ENCODE measurements at regions not wholly inside any gene's neighbourhood (a gene's known extent, or its start where the extent isn't known, plus 50 kb on each side); places are given as distances from the start of the nearest gene placed in this dataset.

GRCh38 chr6:159108426-159108985 is 60.7 kb upstream of the FNDC1 start:
- no peak for TF ChIP-seq EZH2 (IDR thresholded peaks at IDR 0.05; ENCODE audit: insufficient read depth, low read length)
- TF ChIP-seq, protein P1, sequence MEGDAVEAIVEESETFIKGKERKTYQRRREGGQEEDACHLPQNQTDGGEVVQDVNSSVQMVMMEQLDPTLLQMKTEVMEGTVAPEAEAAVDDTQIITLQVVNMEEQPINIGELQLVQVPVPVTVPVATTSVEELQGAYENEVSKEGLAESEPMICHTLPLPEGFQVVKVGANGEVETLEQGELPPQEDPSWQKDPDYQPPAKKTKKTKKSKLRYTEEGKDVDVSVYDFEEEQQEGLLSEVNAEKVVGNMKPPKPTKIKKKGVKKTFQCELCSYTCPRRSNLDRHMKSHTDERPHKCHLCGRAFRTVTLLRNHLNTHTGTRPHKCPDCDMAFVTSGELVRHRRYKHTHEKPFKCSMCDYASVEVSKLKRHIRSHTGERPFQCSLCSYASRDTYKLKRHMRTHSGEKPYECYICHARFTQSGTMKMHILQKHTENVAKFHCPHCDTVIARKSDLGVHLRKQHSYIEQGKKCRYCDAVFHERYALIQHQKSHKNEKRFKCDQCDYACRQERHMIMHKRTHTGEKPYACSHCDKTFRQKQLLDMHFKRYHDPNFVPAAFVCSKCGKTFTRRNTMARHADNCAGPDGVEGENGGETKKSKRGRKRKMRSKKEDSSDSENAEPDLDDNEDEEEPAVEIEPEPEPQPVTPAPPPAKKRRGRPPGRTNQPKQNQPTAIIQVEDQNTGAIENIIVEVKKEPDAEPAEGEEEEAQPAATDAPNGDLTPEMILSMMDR (IDR thresholded peaks at IDR 0.05; ENCODE audit: insufficient read depth, low read depth, low read length): no peak
